GM18517 (cell line): ENCODE measurements at regions not wholly inside any gene's neighbourhood (a gene's known extent, or its start where the extent isn't known, plus 50 kb on each side); places are given as distances from the start of the nearest gene placed in this dataset.
"Not testable (repeated sequence)": the region's sequence is repeated elsewhere in the genome, so short reads cannot be mapped to it uniquely, and the experiment has no call there.

Source experiments
- ATAC-seq: cut with Tn5 transposase; IDR thresholded peaks from one replicate; pipeline ENCODE4 v1.9.1; 2021; ENCODE audit warnings: mild to moderate bottlenecking, moderate library complexity; ENCODE audit not compliant: unreplicated experiment

DNA sequence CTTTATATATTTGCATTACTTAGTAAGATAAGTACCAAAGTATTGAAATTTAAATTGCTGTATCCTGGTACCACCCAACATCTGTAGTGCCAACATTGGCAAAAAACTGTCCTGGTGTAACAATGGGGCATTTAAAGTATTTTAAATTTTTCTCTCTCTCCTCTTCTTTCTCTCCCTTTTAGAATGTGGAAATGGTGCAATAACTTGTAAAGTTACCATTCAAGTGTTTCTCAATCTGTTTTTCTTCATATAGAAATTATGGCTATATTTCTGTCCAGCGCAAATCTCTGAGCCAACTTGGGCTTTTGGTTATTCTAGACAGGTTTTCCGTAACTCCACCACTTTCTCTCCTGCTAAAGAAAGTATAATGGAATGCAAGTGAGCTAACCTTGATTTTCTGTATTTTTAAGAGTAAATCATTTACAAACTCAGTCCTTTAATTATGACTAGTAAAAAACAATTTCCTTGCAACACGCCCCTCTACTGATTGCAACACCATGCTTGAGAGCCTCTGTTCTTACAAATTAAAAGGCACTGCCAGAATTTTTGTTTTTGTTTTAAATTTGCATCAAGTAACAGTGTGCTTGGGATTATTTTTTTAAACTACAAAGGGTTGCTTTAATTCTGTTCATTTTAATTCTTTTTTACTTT is 324.2 kb upstream of the CITED2 start:
- no peak for ATAC-seq

- ATAC-seq: not testable (repeated sequence)
Measured at GRCh38 chr6:139697856-139698255, 323.4 kb upstream of the CITED2 start.

- ATAC-seq: not testable (repeated sequence)
Measured at GRCh38 chr6:139696991-139697390, 322.5 kb upstream of the CITED2 start.

DNA sequence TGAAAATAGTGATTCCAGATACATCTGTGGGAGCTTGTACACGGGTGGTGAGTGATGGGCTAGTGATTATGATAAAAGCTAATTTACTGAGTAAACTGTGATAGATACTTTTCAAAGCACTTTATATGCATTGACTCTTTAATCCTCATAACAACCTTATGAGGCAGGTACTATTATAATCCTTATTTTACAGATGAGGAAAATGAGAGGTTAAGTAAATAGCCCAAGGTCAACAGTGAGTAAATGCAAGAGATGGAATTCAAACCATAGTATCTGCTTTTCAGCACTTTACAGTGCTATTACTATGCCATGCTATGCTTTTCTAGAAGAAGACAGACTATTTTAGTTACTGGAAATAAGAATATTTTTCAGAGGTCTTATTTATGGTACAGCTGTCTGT is 320.9 kb upstream of the CITED2 start:
- no peak for ATAC-seq

GRCh38 chr6:139693735-139694134 is 319.3 kb upstream of the CITED2 start:
- no peak for ATAC-seq

- no peak for ATAC-seq
Measured at GRCh38 chr6:139690007-139690406, 315.6 kb upstream of the CITED2 start.

DNA sequence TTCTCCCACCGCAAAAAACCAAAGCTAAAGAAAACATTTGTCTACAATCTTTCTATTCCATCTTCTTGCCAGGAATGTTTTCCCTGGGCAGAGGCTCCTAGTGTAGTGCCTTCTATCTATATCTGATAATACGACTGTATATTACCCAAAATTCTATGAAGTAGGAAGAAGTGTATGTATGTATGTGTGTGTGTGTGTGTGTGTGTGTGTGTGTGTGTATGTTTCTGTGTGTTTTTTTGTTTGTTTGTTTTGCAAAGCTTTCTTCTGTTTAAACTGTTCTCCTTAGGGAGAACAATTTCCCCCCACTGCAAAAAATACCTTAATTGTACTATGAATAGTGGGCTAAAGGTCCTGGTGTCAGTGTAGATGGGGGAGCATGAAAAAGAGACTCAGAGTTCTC is 312.6 kb upstream of the CITED2 start:
- no peak for ATAC-seq

DNA sequence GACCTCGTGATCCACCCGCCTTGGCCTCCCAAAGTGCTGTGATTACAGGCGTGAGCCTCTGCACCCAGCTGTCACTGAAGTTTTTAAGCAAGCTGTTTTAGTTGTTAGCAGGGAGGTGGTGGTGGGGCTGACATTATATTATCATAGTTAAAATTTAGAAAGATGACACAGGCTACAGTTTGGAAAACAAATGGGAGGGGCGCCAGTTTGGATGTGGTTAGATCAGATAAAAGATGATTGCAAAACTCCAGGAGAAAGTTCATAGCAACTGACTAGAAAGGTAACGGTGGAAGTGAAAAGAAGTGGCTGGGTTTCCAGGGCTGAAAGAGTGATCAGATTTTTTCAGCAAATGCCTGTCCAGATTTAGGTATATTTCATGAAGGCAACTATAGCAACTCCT is 311.9 kb upstream of the CITED2 start:
- no peak for ATAC-seq

- ATAC-seq: no peak
Measured at GRCh38 chr6:139685009-139685408, 310.6 kb upstream of the CITED2 start.

DNA sequence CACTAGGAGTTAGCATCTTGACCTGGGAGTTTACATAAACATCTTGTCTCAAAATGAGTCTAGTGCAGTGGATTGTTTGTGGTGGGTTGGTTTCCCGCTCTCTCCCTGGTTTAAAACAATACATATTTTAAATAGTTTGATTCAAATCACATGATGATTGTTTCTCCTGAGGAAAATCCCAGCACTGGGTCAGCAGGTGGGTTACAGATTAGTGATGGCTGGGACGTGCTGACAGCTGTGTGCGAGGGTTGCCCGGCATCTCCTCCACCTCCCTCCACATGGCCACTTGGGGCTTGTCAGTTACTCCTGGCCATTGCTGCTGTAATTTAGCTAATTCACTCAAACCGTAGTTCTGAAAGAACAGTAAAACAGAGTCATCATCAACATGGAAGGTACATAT is 306.4 kb upstream of the CITED2 start:
- no peak for ATAC-seq

DNA sequence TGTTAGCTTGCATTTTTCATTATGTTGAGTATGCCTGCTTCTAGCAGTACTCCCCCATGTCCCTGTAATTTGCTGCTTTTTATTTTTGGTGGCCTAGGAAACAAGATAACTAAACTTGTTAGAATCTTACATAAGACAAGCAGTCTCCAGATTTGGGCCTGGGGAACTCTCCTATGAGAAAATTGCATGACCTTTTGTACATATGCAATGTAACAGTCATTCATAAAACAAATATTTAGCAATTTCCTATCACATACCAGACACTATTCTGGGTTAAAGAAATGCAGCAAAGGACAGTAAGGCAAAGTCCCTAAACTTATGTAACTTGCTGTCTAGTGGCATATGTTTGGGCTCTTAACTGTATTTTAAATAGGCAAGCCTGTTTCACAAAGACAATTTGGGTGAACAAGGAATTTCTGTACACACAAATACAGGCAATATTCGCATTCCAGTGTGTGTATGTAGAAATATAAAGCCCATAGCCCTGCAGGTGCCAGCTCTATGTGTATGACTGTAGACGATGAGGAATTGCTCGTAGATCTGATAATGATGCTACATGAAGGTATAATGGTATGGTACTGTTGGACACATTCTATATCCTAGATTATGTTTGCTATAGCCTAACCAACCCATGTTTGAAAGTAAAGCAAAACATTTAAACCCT is 305.2 kb upstream of the CITED2 start:
- no peak for ATAC-seq

DNA sequence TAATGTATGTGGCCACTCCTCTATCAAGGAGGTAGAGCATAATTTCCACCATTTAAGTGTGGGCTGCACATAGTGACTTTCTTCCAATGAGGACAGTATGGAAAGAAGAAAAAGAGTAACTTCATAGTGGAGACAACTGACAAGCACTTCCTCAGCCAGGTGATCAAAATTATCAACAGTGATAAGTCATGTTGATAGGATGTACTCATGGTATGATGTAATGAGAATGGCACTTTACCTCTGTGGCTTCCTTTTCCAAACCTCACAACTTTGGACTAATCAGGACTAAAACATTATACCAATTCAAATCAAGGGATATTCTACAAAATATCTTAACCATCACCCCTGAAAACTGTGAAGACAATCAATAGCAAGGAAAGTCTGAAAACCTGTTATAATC is 302.3 kb upstream of the CITED2 start:
- no peak for ATAC-seq

- ATAC-seq: no peak
Measured at GRCh38 chr6:139666284-139666683, 291.8 kb upstream of the CITED2 start.

GRCh38 chr6:139663996-139664395 is 289.5 kb upstream of the CITED2 start:
- ATAC-seq: no peak

DNA sequence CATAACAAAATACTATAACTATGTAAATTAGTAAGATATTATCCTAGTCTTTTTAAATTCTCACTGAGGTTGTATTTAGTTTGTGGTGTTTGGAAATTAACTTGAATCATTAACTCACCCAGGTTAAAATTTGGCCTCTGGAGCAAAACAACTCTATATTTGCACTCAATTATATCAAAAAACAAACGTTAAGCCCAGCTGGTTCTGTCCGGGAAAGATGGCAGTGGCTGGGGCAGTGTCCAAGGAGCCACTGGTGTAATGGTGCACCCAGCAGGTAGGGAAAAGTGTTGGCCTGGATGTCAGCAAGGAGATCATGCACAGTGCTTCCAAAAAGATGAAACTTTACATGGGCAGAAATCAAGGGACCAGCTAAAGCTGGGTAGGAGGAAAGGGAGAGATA is 285.3 kb upstream of the CITED2 start:
- no peak for ATAC-seq

- no peak for ATAC-seq
Measured at GRCh38 chr6:139659196-139659595, 284.7 kb upstream of the CITED2 start.

GRCh38 chr6:139657119-139657518 is 282.7 kb upstream of the CITED2 start:
- ATAC-seq: no peak

DNA sequence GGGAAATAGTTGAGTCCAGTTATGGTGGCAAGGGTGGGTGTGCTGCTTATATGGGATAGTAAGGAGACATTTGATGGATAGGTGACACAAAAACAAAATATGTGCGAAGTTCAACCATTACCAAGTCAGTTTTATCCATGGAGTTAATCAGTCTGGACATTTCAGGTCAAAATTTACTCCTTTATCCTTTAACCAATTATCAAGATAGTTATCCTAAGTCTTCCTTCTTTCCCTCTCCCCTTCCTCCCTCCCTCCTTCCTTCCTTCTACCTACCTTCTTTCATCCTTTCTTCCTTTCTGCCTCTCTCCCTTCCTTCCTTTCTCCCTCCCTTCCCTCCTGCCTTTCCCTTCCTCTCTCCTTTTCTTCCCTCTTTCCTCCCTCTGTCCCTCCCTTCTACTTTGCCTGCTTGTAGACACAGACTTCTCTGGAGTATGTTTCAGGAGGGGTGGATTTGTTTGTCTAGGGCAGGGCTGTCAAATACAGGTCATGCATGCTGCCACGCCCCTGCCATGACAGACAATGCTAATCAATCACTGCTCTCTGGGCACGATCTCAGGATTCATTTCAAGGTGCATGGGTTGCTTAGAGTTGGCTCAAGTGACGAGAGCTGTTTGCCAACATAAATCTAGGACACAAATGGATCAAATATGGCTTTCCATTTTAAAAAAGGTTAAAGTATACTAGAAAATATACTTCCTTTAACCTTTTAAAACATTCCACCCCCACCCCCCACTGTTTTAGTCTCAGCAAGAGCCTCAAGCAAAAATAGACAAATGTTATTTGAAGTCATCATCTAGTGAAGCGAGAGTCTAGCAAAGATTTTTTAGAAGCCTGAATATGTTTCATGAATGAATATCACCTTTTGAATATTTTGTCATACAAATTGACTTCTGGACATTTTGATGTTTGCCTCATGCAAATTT is 281.6 kb upstream of the CITED2 start:
- ATAC-seq: no peak

- no peak for ATAC-seq
Measured at GRCh38 chr6:139654888-139655782, 280.7 kb upstream of the CITED2 start.

GRCh38 chr6:139654309-139654708 is 279.9 kb upstream of the CITED2 start:
- no peak for ATAC-seq

- ATAC-seq: no peak
Measured at GRCh38 chr6:139653111-139653510, 278.7 kb upstream of the CITED2 start.
